ENCODE measurements at regions not wholly inside any gene's neighbourhood (a gene's known extent, or its start where the extent isn't known, plus 50 kb on each side); places are given as distances from the start of the nearest gene placed in this dataset.

GRCh38 chr14:101284711-101285110 is 276.6 kb upstream of the DIO3 start:
- H3K4me1 ChIP-seq (ENCODE audit: insufficient read depth, low read length, poor library complexity, severe bottlenecking): no peaks in the 10 kb centered on the region
- peaks cover 2% of the 10 kb centered on the region; the same call in 1 of the 2 replicates for H3K9me3 ChIP-seq (ENCODE audit: low read length)
- no peaks in the 10 kb centered on the region for H3K79me2 ChIP-seq (ENCODE audit: insufficient read depth, low read depth, low read length)
- H3K36me3 ChIP-seq (ENCODE audit: insufficient read depth, low read length): no peaks in the 10 kb centered on the region
- intact Hi-C loops (cut with micrococcal nuclease; ENCODE audit: unreplicated experiment): no loop called here
- no peak overlapping the region for H3K4me3 ChIP-seq (ENCODE audit: low read depth, low read length, poor library complexity, severe bottlenecking)
- ChIA-PET POLR2A (interaction anchor here (0.7 kb wide), 1 partner anchor 26 kb away, joined by 4 read pairs; no protein-coding TSS in a partner anchor), CTCF (ENCODE audit: unreplicated experiment) (no interaction called here)
- no peak for DNase-seq (ENCODE audit: low spot score)
- H3K27ac ChIP-seq (ENCODE audit: low read depth, low read length, poor library complexity, severe bottlenecking): no peak overlapping the region
- BruUV-seq (replicated peaks): no TSS peak
- no peak for TF ChIP-seq EZH2phosphoT487 (IDR thresholded peaks at IDR 0.05; ENCODE audit: borderline replicate concordance, low read depth, low read length)
- no peak for TF ChIP-seq CTCF (conservative IDR thresholded peaks at IDR 0.05; ENCODE audit: low read length)
- H3K9me2 ChIP-seq (ENCODE audit: insufficient read depth, low read length): no peaks in the 10 kb centered on the region
- no peaks in the 10 kb centered on the region for H4K20me1 ChIP-seq (ENCODE audit: insufficient read depth, low read length)
- no peak overlapping the region for H2AFZ ChIP-seq (ENCODE audit: low read length)
- H3K4me2 ChIP-seq (ENCODE audit: low read length): no peak overlapping the region

DNA sequence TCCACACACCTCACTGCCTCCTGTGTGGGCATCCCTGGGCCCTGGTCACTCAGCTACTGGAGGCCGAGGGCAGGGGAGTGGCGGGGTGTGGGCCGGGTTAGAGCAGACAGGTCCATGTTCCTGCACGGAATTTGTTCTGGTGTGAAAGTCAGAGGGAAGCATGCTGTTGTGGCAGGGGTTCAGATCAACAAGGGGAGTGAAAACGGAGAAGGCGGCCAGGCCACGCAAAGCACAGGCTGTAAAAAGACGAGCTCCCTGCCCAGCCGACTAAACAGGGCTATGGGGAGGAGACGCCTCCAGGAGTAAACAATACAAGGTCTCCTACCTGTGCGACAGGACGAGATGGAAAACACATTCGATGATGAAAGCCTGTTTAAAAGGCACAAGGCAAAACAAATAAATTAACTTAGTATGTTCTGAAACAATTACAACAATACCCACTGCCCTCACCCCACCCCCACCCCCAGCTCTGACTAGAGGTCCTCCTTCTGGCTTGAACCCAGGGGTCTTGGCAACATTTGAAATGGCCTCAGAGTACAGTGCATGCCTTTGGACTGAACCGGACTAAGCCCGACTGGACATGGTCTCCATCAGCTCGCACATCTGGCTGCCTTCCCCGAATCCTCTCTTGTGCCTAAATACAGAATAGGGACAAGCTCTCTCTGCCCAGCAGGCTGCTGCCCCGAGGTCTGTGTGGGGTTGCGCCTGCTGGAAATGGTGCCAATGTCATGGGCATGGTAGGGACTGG is 274.9 kb upstream of the DIO3 start:
- Histone ChIP-seq H3K36me3 (ENCODE audit: insufficient read depth, low read length) (no peaks in the 10 kb centered on the region), H3K9me2 (ENCODE audit: insufficient read depth, low read length) (no peaks in the 10 kb centered on the region), H3K4me3 (ENCODE audit: low read depth, low read length, poor library complexity, severe bottlenecking) (no peak overlapping the region), H3K4me1 (ENCODE audit: insufficient read depth, low read length, poor library complexity, severe bottlenecking) (no peaks in the 10 kb centered on the region), H4K20me1 (ENCODE audit: insufficient read depth, low read length) (no peaks in the 10 kb centered on the region), H3K79me2 (ENCODE audit: insufficient read depth, low read depth, low read length) (no peaks in the 10 kb centered on the region), H2AFZ (ENCODE audit: low read length) (no peak overlapping the region), H3K27ac (ENCODE audit: low read depth, low read length, poor library complexity, severe bottlenecking) (no peak overlapping the region), H3K9me3 (ENCODE audit: low read length) (no peaks in the 10 kb centered on the region), H3K4me2 (ENCODE audit: low read length) (no peak overlapping the region)
- CTCF ChIA-PET (ENCODE audit: unreplicated experiment): no interaction called here
- BruUV-seq (replicated peaks): no TSS peak
- intact Hi-C loops (cut with micrococcal nuclease; ENCODE audit: unreplicated experiment): no loop called here
- POLR2A ChIA-PET: no interaction called here
- no peak for TF ChIP-seq CTCF (conservative IDR thresholded peaks at IDR 0.05; ENCODE audit: low read length)
- TF ChIP-seq EZH2phosphoT487 (IDR thresholded peaks at IDR 0.05; ENCODE audit: borderline replicate concordance, low read depth, low read length): no peak
- no peak for DNase-seq (ENCODE audit: low spot score)

DNA sequence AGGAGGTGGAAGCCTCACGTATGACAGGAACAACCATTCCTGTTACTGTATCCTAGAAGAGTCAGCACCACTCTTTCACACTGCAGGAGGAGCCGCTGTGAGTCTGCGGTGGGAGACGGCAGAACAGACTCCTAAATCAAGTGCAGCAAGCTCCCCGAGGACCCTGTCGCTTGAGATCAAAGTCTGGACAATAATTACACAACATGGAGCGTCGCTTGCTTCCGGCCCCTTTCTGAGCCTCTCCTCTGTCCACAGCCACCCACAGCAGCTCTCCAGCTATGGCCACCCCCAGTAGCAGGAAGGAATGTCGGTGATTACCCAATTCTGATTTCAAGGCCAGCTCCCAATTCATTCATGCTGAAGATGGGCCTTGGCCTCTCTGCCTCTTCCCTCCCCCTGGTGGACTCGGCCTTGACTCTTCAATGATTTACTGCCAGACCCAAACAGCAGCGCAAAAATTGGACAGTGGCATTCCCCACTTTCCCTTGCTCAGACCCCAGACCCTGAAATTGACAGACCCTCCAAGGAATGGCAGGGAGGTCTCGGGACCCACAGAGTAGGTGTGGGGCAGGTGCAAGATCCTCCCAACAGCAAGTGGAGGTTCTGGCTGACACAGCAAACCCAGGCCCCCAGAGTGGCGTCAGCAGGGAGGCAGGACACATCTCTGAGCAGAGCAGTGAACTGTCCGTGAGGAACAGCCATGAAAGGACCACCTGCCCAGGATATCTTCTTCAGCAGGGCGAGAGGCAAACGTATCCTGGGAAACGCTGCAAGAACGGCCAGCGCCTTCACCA is 272.7 kb upstream of the DIO3 start:
- BruUV-seq (replicated peaks): no TSS peak
- POLR2A ChIA-PET: interaction anchor here (0.8 kb wide), 1 partner anchor 62 kb away, joined by 6 read pairs; no protein-coding TSS in a partner anchor
- Histone ChIP-seq H3K9me3 (ENCODE audit: low read length) (no peaks in the 10 kb centered on the region), H4K20me1 (ENCODE audit: insufficient read depth, low read length) (no peaks in the 10 kb centered on the region), H3K4me3 (ENCODE audit: low read depth, low read length, poor library complexity, severe bottlenecking) (no peak overlapping the region), H3K4me1 (ENCODE audit: insufficient read depth, low read length, poor library complexity, severe bottlenecking) (no peaks in the 10 kb centered on the region), H3K9me2 (ENCODE audit: insufficient read depth, low read length) (no peaks in the 10 kb centered on the region), H2AFZ (ENCODE audit: low read length) (no peak overlapping the region), H3K27ac (ENCODE audit: low read depth, low read length, poor library complexity, severe bottlenecking) (no peak overlapping the region), H3K4me2 (ENCODE audit: low read length) (no peak overlapping the region), H3K79me2 (ENCODE audit: insufficient read depth, low read depth, low read length) (no peaks in the 10 kb centered on the region), H3K36me3 (ENCODE audit: insufficient read depth, low read length) (no peaks in the 10 kb centered on the region)
- intact Hi-C loops (cut with micrococcal nuclease; ENCODE audit: unreplicated experiment): no loop called here
- TF ChIP-seq CTCF (conservative IDR thresholded peaks at IDR 0.05; ENCODE audit: low read length): no peak
- TF ChIP-seq EZH2phosphoT487 (IDR thresholded peaks at IDR 0.05; ENCODE audit: borderline replicate concordance, low read depth, low read length): no peak
- CTCF ChIA-PET (ENCODE audit: unreplicated experiment): no interaction called here
- no peak for DNase-seq (ENCODE audit: low spot score)

Measured in OCI-LY7 (cell line).